Endodermal cell (in vitro differentiated cells): ENCODE measurements at regions not wholly inside any gene's neighbourhood (a gene's known extent, or its start where the extent isn't known, plus 50 kb on each side); places are given as distances from the start of the nearest gene placed in this dataset.
A peak's percentile ranks its signal among the peaks of the same experiment; 100 is the strongest.

Experiments
- DNase-seq: peaks from one replicate; pipeline ENCODE4 v3.0.0-alpha.2; 2017
- H3K27ac ChIP-seq: 2 replicates; pipeline ENCODE4 v1.5.1; 2013; ENCODE audit warnings: mild to moderate bottlenecking, low read depth, low read length, moderate library complexity
- H3K27me3 ChIP-seq: 2 replicates; pipeline ENCODE4 v1.6.1; 2013; ENCODE audit warnings: mild to moderate bottlenecking, low read length, moderate library complexity; ENCODE audit not compliant: insufficient read depth, control insufficient read depth, poor library complexity, severe bottlenecking
- H3K36me3 ChIP-seq: 2 replicates; pipeline ENCODE4 v1.7.0; 2013; ENCODE audit warnings: mild to moderate bottlenecking, low read length, moderate library complexity; ENCODE audit not compliant: control insufficient read depth, insufficient read depth
- H3K4me1 ChIP-seq: one replicate; pipeline ENCODE4 v1.7.0; 2013; ENCODE audit warnings: low read length; ENCODE audit not compliant: control insufficient read depth, insufficient read depth
- H3K4me3 ChIP-seq: 2 replicates; pipeline ENCODE4 v1.5.1; 2013; ENCODE audit warnings: mild to moderate bottlenecking, low read length, moderate library complexity
- H3K9ac ChIP-seq: 2 replicates; pipeline ENCODE4 v1.6.1; 2013; ENCODE audit warnings: mild to moderate bottlenecking, low read length, moderate library complexity; ENCODE audit not compliant: poor library complexity, severe bottlenecking; ENCODE audit errors: extremely low read depth
- H3K9me3 ChIP-seq: 2 replicates; pipeline ENCODE4 v1.6.1; 2013; ENCODE audit warnings: mild to moderate bottlenecking, low read length, moderate library complexity; ENCODE audit not compliant: control insufficient read depth
- H3K27ac Mint-ChIP-seq: 2 replicates; pipeline ENCODE4 v1.8.0; 2020; ENCODE audit warnings: mixed read lengths
- H3K27me3 Mint-ChIP-seq: 2 replicates; pipeline ENCODE4 v1.8.0; 2021; ENCODE audit warnings: mild to moderate bottlenecking, mixed read lengths; ENCODE audit not compliant: insufficient read depth
- H3K36me3 Mint-ChIP-seq: 2 replicates; pipeline ENCODE4 v1.8.0; 2020; ENCODE audit warnings: low read depth, mixed read lengths
- H3K4me1 Mint-ChIP-seq: 2 replicates; pipeline ENCODE4 v1.8.0; 2020; ENCODE audit warnings: mixed read lengths
- H3K4me3 Mint-ChIP-seq: 2 replicates; pipeline ENCODE4 v1.8.0; 2020; ENCODE audit warnings: mild to moderate bottlenecking, moderate library complexity, mixed read lengths
- H3K9me3 Mint-ChIP-seq: 2 replicates; pipeline ENCODE4 v1.8.0; 2020; ENCODE audit warnings: mild to moderate bottlenecking, mixed read lengths
- WGBS, 2 experiments: methylation state at CpG; one replicate each; pipeline versions ENCODE4 v1.1.5 to v1.1.7; 2013; ENCODE audit warnings: missing lambda C conversion rate in 2 of 2, mixed read lengths in 1 of 2; ENCODE audit not compliant: insufficient coverage in 1 of 2, insufficient read length in 1 of 2; 5-methylcytosine and 5-hydroxymethylcytosine counted together
- TF ChIP-seq, protein P1 (sequence below): fragments of 200-600 bp; sonication (generic); conservative IDR thresholded peaks from 2 replicates; pipeline ENCODE4 v1.5.0; 2021; ENCODE audit warnings: antibody characterized with exemption, mild to moderate bottlenecking

DNA sequence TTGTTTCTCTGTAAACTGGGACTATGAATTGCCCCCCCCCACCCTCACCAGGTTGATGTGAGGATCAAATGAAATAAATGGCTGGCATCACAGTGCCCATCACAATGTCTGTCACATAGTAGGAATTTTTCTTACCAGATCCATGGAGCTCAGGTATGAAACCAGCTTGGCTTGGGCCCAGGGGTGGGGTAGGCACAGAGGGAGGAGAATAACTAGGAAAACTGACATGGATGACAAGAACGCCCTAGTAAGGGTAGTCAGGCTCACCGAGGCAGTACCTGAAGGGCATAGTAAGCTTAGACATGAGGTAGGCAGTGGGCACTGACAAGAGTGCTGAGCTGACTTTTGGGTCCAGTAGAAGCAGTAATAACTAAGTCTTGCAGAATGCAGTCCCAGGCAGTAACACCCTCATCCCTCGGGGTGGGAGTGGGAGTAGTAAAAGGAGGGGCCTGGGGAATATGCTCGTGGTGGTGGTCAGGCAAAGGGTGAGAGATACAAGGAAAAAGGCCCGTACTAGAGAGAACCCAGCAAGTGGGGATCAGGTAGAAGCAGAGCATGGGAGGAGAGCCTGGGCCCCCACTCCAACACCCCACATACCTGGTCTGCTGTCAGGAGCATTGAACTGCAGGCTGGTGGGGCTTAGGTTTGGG is 155.9 kb upstream of the PJA1 start:
- Histone ChIP-seq H3K36me3 (no peaks in the 10 kb centered on the region), H3K9me3 (no peaks in the 10 kb centered on the region), H3K27ac (no peak overlapping the region), H3K4me3 (no peak overlapping the region), H3K4me1 (no peaks in the 10 kb centered on the region), H3K9ac (no peak overlapping the region), H3K27me3 (no peaks in the 10 kb centered on the region)
- H3K36me3 Mint-ChIP-seq: no peaks in the 10 kb centered on the region
- H3K27me3 Mint-ChIP-seq: peaks cover 2% of the 10 kb centered on the region
- no peak for DNase-seq
- peaks cover 54% of the 10 kb centered on the region for H3K9me3 Mint-ChIP-seq
- H3K4me1 Mint-ChIP-seq: peaks cover 8% of the 10 kb centered on the region
- no peak overlapping the region for H3K27ac Mint-ChIP-seq
- TF ChIP-seq, protein P1, sequence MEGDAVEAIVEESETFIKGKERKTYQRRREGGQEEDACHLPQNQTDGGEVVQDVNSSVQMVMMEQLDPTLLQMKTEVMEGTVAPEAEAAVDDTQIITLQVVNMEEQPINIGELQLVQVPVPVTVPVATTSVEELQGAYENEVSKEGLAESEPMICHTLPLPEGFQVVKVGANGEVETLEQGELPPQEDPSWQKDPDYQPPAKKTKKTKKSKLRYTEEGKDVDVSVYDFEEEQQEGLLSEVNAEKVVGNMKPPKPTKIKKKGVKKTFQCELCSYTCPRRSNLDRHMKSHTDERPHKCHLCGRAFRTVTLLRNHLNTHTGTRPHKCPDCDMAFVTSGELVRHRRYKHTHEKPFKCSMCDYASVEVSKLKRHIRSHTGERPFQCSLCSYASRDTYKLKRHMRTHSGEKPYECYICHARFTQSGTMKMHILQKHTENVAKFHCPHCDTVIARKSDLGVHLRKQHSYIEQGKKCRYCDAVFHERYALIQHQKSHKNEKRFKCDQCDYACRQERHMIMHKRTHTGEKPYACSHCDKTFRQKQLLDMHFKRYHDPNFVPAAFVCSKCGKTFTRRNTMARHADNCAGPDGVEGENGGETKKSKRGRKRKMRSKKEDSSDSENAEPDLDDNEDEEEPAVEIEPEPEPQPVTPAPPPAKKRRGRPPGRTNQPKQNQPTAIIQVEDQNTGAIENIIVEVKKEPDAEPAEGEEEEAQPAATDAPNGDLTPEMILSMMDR: no peak
- H3K4me3 Mint-ChIP-seq: no peak overlapping the region
- WGBS, 2 experiments: 94% methylated on average over 4 of the region's 5 CpGs; no CpG with 5 or more reads in 1 of the 2 experiments

DNA sequence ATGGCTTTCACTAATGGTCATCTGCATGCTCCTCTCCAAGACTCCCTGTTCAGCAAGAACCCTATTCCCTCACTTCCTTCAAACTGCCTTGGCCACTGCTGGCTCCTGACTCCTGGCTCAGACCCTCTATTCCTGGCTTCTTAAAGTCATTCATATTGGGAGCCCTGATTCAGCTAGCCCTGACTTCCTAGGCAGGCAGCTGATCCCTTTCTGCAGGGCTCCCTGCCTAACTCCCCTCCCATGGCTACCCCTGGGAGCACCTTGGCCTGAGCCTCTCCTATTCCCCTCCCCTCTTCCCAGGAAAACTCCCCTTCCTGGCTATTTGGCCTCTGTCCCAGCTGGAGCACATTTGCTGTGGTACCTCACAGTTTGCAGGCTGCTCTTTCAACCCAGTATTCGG is 154.9 kb upstream of the PJA1 start:
- peaks cover 8% of the 10 kb centered on the region for H3K4me1 Mint-ChIP-seq
- H3K9me3 ChIP-seq: no peaks in the 10 kb centered on the region
- TF ChIP-seq, protein P1: no peak
- H3K27ac ChIP-seq: no peak overlapping the region
- H3K4me3 Mint-ChIP-seq: no peak overlapping the region
- H3K27ac Mint-ChIP-seq: no peak overlapping the region
- no peaks in the 10 kb centered on the region for H3K36me3 ChIP-seq
- no peaks in the 10 kb centered on the region for H3K27me3 ChIP-seq
- H3K4me1 ChIP-seq: no peaks in the 10 kb centered on the region
- H3K27me3 Mint-ChIP-seq: peaks cover 3% of the 10 kb centered on the region
- peak; percentile 41 for DNase-seq
- H3K36me3 Mint-ChIP-seq: no peaks in the 10 kb centered on the region
- no peak overlapping the region for H3K4me3 ChIP-seq
- WGBS, 2 experiments: 80 to 100% methylated on average over 1 of the region's 1 CpG
- peaks cover 53% of the 10 kb centered on the region for H3K9me3 Mint-ChIP-seq
- H3K9ac ChIP-seq: no peak overlapping the region

DNA sequence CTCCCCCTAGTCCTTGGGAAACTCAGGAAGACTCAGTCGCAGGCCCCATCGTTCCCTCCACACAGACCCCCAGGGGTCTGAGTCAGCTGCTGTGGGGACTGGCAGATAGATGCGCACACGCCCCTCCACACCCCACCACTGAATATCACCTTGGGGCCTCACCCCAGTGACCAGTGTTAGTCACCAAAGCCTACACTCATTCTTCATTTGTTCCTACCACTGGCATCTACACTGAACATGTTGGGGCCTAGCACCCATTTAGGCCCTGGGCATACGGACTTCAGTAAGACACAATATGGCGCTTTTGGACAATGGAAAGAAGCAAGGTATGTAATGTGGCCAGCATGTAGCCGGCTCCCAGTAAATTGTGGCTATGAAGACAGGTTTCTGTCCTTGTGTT is 154.1 kb upstream of the PJA1 start:
- Mint-ChIP-seq H3K27ac (no peak overlapping the region), H3K4me1 (peaks cover 11% of the 10 kb centered on the region), H3K27me3 (peaks cover 6% of the 10 kb centered on the region), H3K9me3 (peaks cover 53% of the 10 kb centered on the region), H3K36me3 (no peaks in the 10 kb centered on the region), H3K4me3 (no peak overlapping the region)
- H3K27ac ChIP-seq: no peak overlapping the region
- 87% methylated on average over 7 of the region's 7 CpGs; no CpG with 5 or more reads in 1 of the 2 experiments for WGBS, 2 experiments
- no peak overlapping the region for H3K4me3 ChIP-seq
- H3K9me3 ChIP-seq: no peaks in the 10 kb centered on the region
- peak; percentile 42 for DNase-seq
- H3K9ac ChIP-seq: no peak overlapping the region
- H3K4me1 ChIP-seq: no peaks in the 10 kb centered on the region
- H3K36me3 ChIP-seq: no peaks in the 10 kb centered on the region
- H3K27me3 ChIP-seq: no peaks in the 10 kb centered on the region
- TF ChIP-seq, protein P1: no peak
